ENCODE measurements at regions not wholly inside any gene's neighbourhood (a gene's known extent, or its start where the extent isn't known, plus 50 kb on each side); places are given as distances from the start of the nearest gene placed in this dataset.

DNA sequence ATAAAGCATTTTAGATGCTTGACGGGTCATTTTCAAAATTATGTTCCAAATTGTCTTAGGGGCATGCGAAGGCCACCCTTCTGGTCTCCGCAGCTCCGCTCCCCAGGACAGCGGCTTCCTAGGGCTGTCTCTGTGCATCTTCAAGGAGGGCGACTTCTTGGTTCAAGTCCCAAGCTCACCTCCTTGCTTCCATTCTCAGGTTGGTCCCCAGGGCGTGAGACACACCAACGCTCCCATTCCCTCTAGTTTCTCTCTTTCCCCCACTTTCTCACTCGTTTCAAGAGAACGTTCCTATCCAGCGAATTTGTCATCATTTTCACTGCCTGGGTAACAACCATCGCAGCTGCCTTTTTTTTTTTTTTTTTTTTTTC, 109.4 kb upstream of the CCND2 start:
- TF ChIP-seq, protein P1, sequence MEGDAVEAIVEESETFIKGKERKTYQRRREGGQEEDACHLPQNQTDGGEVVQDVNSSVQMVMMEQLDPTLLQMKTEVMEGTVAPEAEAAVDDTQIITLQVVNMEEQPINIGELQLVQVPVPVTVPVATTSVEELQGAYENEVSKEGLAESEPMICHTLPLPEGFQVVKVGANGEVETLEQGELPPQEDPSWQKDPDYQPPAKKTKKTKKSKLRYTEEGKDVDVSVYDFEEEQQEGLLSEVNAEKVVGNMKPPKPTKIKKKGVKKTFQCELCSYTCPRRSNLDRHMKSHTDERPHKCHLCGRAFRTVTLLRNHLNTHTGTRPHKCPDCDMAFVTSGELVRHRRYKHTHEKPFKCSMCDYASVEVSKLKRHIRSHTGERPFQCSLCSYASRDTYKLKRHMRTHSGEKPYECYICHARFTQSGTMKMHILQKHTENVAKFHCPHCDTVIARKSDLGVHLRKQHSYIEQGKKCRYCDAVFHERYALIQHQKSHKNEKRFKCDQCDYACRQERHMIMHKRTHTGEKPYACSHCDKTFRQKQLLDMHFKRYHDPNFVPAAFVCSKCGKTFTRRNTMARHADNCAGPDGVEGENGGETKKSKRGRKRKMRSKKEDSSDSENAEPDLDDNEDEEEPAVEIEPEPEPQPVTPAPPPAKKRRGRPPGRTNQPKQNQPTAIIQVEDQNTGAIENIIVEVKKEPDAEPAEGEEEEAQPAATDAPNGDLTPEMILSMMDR (IDR thresholded peaks at IDR 0.05): no peak
- no peak for TF ChIP-seq POLR2AphosphoS5 (IDR thresholded peaks at IDR 0.05)

All from suprapubic skin (tissue), 3 donors.